ENCODE measurements at regions not wholly inside any gene's neighbourhood (a gene's known extent, or its start where the extent isn't known, plus 50 kb on each side); places are given as distances from the start of the nearest gene placed in this dataset.

GRCh38 chr20:58099956-58100730 lies 128.3 kb downstream of the ANKRD60 start:
- no peak for TF ChIP-seq CTCF (IDR thresholded peaks at IDR 0.05; ENCODE audit: insufficient read depth, low read length, poor library complexity, severe bottlenecking)
- no peak for TF ChIP-seq EZH2phosphoT487 (conservative IDR thresholded peaks at IDR 0.05; ENCODE audit: low read length)
